GM18517 (cell line): ENCODE measurements at regions not wholly inside any gene's neighbourhood (a gene's known extent, or its start where the extent isn't known, plus 50 kb on each side); places are given as distances from the start of the nearest gene placed in this dataset.
A peak's percentile ranks its signal among the peaks of the same experiment; 100 is the strongest.

Experiments
- ATAC-seq: cut with Tn5 transposase; IDR thresholded peaks from one replicate; pipeline ENCODE4 v1.9.1; 2021; ENCODE audit warnings: mild to moderate bottlenecking, moderate library complexity; ENCODE audit not compliant: unreplicated experiment

DNA sequence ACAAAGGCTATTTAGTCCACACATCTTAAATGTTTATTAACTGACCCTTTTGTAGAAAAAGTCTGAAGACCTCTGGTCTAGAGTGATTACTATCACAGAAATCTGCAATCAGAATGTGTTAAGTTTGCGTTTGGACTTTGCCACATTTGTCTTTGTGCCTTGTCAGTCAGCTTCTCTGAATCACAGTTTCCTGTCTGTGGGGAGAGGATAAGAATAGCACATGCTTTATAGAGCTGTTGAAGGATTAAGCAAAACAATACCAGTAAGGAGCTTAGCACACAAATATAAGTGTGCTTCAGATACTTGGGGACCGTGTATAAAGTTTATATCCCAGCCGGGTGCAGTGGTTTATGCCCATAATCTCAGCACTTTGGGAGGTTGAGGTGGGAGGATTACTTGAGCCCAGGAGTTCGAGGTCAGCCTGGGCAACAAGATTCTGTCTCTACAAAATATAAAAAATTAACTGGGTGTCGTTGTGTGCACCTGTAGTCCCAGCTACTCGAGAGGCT lies 63.0 kb upstream of the BTG1 start:
- peak; percentile 78 for ATAC-seq

GRCh38 chr12:92206596-92206995 lies 61.0 kb upstream of the BTG1 start:
- ATAC-seq, result no peak

DNA sequence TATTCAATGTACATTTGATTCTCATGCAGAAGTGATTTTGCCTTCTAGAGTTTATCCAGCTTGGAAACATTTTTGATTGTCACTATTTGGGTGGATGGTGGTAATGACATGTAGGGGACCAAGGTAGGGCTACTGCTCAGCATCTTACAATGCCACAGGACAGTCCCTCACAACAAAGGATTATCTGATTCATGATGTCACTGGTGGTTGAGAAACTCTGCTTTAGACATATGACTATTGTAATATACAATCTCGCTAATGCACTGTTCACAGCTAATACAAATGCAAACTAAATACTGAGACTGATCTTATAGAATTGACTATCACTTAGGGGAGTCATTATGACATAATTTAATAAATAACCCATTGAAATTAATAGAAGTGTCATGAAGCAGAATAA lies 60.4 kb upstream of the BTG1 start:
- no peak for ATAC-seq

DNA sequence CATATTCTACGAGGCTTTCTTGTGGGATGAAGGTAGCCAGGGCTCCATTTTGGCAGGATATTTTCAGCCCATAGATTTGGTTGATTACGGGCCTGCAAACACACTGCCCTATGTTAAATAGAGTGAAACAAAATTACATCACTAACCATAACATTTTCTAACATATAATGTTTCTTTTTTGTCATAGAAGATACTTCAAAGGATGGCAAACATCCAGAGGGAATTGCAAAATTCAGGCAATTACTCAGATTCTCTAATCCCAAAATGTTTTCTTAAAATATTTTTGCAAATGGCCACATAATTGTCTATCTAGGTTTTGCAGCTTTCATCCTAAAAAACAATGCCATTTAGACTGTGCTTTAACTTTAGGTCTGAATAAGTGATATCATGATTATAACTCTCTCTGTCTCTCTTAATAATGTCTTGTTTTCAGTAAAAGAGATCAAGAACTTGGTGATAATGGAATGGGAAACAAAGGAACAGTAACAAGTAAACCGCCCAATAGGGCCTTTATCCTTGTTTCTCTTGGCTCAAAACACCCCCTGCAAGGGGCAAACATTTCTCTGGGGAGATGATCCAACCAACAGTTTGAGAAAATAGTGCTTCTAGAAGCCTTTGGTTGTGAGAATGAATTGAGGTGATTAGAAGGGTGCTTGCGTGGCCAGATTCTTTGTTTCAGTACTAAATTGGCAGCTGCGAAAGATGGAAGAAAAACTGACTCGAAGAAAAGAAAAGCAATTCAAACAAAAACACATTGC lies 54.4 kb upstream of the BTG1 start:
- ATAC-seq, result no peak

- no peak for ATAC-seq
Measured at GRCh38 chr12:92197815-92198214, 52.2 kb upstream of the BTG1 start.

- ATAC-seq, result no peak
Measured at GRCh38 chr12:92196368-92196767, 50.7 kb upstream of the BTG1 start.
